WTC11 (cell line): ENCODE measurements at regions not wholly inside any gene's neighbourhood (a gene's known extent, or its start where the extent isn't known, plus 50 kb on each side); places are given as distances from the start of the nearest gene placed in this dataset.

Experiments used
- ATAC-seq: fragments of 200-7000 bp; cut with Tn5 transposase; 2 replicates; pipeline ENCODE4 v1.10.0; 2021; ENCODE audit warnings: mild to moderate bottlenecking, moderate library complexity
- CTCF ChIA-PET: fragments of 300-600 bp; sonication (Branson Sonifier 250); formaldehyde crosslinking; loops from one replicate; lab custom pipeline; 2021; ENCODE audit warnings: antibody characterized with exemption; lab: Charles Lee
- POLR2A ChIA-PET: fragments of 350-600 bp; sonication (Branson Sonifier 250); formaldehyde crosslinking; loops from one replicate; lab custom pipeline; 2021; ENCODE audit warnings: antibody characterized with exemption; lab: Charles Lee
- DNase-seq: peaks from one replicate; pipeline ENCODE4 v3.0.0; 2021; ENCODE audit warnings: low spot score
- H3K27ac Mint-ChIP-seq: 2 replicates; pipeline ENCODE4 v1.8.0; 2021; ENCODE audit warnings: mixed read lengths
- H3K27me3 Mint-ChIP-seq: 2 replicates; pipeline ENCODE4 v1.8.0; 2021; ENCODE audit warnings: low read depth, mild to moderate bottlenecking, moderate library complexity, mixed read lengths
- H3K36me3 Mint-ChIP-seq: 2 replicates; pipeline ENCODE4 v1.8.0; 2021; ENCODE audit warnings: mixed read lengths
- H3K4me1 Mint-ChIP-seq: 2 replicates; pipeline ENCODE4 v1.8.0; 2022; ENCODE audit warnings: mixed read lengths
- H3K4me3 Mint-ChIP-seq: 2 replicates; pipeline ENCODE4 v1.8.0; 2021; ENCODE audit warnings: mild to moderate bottlenecking, moderate library complexity, mixed read lengths
- H3K9me3 Mint-ChIP-seq: 2 replicates; pipeline ENCODE4 v1.8.0; 2021; ENCODE audit warnings: mixed read lengths
- FOXK1 ChIP-seq: sonication (generic); formaldehyde crosslinking; IDR thresholded peaks from 2 replicates; pipeline ENCODE4 v1.8.0; 2022; ENCODE audit warnings: mild to moderate bottlenecking, moderate library complexity, missing genetic modification reagents
- HMGA2 ChIP-seq: fragments of 250-450 bp; sonication (Bioruptor Pico); IDR thresholded peaks from 2 replicates; pipeline ENCODE4 v1.4.0; 2021; ENCODE audit warnings: mild to moderate bottlenecking, moderate library complexity
- KAT7 ChIP-seq: sonication (generic); formaldehyde crosslinking; IDR thresholded peaks from 2 replicates; pipeline ENCODE4 v1.8.1; 2023; ENCODE audit warnings: missing genetic modification reagents, mild to moderate bottlenecking, borderline replicate concordance
- NR3C1 ChIP-seq: sonication (generic); formaldehyde crosslinking; conservative IDR thresholded peaks from 2 replicates; pipeline ENCODE4 v1.8.1; 2023; ENCODE audit warnings: low read depth, mild to moderate bottlenecking, missing genetic modification reagents
- SMAD4 ChIP-seq: sonication (generic); formaldehyde crosslinking; IDR thresholded peaks from 2 replicates; pipeline ENCODE4 v1.8.0; 2022; ENCODE audit warnings: mild to moderate bottlenecking, missing genetic modification reagents
- ZNF219 ChIP-seq: sonication (generic); formaldehyde crosslinking; IDR thresholded peaks from 2 replicates; pipeline ENCODE4 v1.8.0; 2023; ENCODE audit warnings: missing genetic modification reagents, mild to moderate bottlenecking, borderline replicate concordance
- ZNF232 ChIP-seq: sonication (generic); formaldehyde crosslinking; IDR thresholded peaks from 2 replicates; pipeline ENCODE4 v1.8.0; 2022; ENCODE audit warnings: mild to moderate bottlenecking, missing genetic modification reagents
- ZNF317 ChIP-seq: sonication (generic); formaldehyde crosslinking; IDR thresholded peaks from 2 replicates; pipeline ENCODE4 v1.8.1; 2023; ENCODE audit warnings: low read depth, mild to moderate bottlenecking, moderate library complexity, missing genetic modification reagents, borderline replicate concordance
- TF ChIP-seq, protein P1 (sequence below): sonication (generic); formaldehyde crosslinking; IDR thresholded peaks from 2 replicates; pipeline ENCODE4 v1.8.0; 2023; ENCODE audit warnings: missing genetic modification reagents, mild to moderate bottlenecking, borderline replicate concordance
- TF ChIP-seq, protein P2 (sequence below): fragments of 250-450 bp; sonication (Bioruptor Pico); IDR thresholded peaks from 2 replicates; pipeline ENCODE4 v1.9.0; 2021; ENCODE audit warnings: mild to moderate bottlenecking
- TF ChIP-seq, protein P3 (sequence below): sonication (generic); formaldehyde crosslinking; IDR thresholded peaks from 2 replicates; pipeline ENCODE4 v1.8.0; 2022; ENCODE audit warnings: missing genetic modification reagents
- TF ChIP-seq, protein P4 (sequence below): sonication (generic); formaldehyde crosslinking; IDR thresholded peaks from 2 replicates; pipeline ENCODE4 v1.8.0; 2023; ENCODE audit warnings: mild to moderate bottlenecking, missing genetic modification reagents
- TF ChIP-seq, protein P5 (sequence below): sonication (generic); formaldehyde crosslinking; IDR thresholded peaks from 2 replicates; pipeline ENCODE4 v1.8.0; 2023; ENCODE audit warnings: missing genetic modification reagents

DNA sequence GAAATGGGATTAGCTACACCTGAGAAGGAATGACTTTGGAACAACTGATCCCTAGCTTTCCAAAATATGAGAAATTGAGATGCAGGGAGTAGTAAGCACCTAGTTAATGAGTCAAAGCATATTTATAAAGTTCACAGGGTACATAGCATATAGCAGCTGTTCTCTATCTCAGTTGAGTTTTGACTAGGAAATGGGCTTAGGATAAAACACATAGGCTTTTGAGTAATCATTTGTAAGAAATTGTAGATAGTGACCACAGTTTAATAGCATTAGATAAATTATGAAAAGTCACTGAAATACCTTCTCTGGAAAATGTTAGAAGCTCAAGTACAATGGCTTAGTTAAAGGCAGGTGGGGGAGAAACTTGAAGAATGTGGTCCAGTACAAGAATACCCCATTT is 444.7 kb upstream of the TNP1 start (continued):
- TF ChIP-seq, protein P1, sequence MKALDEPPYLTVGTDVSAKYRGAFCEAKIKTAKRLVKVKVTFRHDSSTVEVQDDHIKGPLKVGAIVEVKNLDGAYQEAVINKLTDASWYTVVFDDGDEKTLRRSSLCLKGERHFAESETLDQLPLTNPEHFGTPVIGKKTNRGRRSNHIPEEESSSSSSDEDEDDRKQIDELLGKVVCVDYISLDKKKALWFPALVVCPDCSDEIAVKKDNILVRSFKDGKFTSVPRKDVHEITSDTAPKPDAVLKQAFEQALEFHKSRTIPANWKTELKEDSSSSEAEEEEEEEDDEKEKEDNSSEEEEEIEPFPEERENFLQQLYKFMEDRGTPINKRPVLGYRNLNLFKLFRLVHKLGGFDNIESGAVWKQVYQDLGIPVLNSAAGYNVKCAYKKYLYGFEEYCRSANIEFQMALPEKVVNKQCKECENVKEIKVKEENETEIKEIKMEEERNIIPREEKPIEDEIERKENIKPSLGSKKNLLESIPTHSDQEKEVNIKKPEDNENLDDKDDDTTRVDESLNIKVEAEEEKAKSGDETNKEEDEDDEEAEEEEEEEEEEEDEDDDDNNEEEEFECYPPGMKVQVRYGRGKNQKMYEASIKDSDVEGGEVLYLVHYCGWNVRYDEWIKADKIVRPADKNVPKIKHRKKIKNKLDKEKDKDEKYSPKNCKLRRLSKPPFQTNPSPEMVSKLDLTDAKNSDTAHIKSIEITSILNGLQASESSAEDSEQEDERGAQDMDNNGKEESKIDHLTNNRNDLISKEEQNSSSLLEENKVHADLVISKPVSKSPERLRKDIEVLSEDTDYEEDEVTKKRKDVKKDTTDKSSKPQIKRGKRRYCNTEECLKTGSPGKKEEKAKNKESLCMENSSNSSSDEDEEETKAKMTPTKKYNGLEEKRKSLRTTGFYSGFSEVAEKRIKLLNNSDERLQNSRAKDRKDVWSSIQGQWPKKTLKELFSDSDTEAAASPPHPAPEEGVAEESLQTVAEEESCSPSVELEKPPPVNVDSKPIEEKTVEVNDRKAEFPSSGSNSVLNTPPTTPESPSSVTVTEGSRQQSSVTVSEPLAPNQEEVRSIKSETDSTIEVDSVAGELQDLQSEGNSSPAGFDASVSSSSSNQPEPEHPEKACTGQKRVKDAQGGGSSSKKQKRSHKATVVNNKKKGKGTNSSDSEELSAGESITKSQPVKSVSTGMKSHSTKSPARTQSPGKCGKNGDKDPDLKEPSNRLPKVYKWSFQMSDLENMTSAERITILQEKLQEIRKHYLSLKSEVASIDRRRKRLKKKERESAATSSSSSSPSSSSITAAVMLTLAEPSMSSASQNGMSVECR (CRISPR knock-in tag): no peak
- TF ChIP-seq ZNF232: no peak

DNA sequence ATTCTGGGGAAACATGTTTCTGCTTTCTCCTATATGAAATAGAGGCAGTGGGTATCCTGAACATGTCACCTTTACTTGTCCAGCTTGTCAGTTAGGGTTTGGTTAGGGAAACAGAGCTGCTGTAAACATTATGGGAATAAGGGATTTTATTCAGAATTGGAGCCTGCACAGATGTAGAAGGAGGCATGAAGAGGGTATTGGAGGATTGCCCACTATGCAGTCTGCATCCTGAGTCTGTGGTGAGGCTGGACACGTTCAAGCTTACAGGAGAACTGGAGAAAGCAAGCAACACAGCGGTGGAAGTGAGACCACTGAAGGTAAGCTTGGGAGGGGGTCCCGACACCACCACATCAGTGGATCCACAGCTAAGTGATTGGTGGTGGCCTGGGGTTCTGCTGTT is 443.0 kb upstream of the TNP1 start:
- Mint-ChIP-seq H3K36me3 (no peaks in the 10 kb centered on the region), H3K4me3 (no peak overlapping the region), H3K4me1 (peaks cover 7% of the 10 kb centered on the region), H3K9me3 (peaks cover 12% of the 10 kb centered on the region), H3K27me3 (peaks cover 24% of the 10 kb centered on the region), H3K27ac (no peak overlapping the region)
- TF ChIP-seq ZNF219 (CRISPR knock-in tag) (no peak), NR3C1 (CRISPR knock-in tag) (no peak), ZNF317 (CRISPR knock-in tag) (no peak), HMGA2 (no peak), SMAD4 (CRISPR knock-in tag) (no peak), KAT7 (CRISPR knock-in tag) (no peak), FOXK1 (no peak)
- TF ChIP-seq, protein P2, sequence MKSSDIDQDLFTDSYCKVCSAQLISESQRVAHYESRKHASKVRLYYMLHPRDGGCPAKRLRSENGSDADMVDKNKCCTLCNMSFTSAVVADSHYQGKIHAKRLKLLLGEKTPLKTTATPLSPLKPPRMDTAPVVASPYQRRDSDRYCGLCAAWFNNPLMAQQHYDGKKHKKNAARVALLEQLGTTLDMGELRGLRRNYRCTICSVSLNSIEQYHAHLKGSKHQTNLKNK (CRISPR knock-in tag): no peak
- TF ChIP-seq, protein P3, sequence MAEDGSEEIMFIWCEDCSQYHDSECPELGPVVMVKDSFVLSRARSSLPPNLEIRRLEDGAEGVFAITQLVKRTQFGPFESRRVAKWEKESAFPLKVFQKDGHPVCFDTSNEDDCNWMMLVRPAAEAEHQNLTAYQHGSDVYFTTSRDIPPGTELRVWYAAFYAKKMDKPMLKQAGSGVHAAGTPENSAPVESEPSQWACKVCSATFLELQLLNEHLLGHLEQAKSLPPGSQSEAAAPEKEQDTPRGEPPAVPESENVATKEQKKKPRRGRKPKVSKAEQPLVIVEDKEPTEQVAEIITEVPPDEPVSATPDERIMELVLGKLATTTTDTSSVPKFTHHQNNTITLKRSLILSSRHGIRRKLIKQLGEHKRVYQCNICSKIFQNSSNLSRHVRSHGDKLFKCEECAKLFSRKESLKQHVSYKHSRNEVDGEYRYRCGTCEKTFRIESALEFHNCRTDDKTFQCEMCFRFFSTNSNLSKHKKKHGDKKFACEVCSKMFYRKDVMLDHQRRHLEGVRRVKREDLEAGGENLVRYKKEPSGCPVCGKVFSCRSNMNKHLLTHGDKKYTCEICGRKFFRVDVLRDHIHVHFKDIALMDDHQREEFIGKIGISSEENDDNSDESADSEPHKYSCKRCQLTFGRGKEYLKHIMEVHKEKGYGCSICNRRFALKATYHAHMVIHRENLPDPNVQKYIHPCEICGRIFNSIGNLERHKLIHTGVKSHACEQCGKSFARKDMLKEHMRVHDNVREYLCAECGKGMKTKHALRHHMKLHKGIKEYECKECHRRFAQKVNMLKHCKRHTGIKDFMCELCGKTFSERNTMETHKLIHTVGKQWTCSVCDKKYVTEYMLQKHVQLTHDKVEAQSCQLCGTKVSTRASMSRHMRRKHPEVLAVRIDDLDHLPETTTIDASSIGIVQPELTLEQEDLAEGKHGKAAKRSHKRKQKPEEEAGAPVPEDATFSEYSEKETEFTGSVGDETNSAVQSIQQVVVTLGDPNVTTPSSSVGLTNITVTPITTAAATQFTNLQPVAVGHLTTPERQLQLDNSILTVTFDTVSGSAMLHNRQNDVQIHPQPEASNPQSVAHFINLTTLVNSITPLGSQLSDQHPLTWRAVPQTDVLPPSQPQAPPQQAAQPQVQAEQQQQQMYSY: no peak
- TF ChIP-seq, protein P4, sequence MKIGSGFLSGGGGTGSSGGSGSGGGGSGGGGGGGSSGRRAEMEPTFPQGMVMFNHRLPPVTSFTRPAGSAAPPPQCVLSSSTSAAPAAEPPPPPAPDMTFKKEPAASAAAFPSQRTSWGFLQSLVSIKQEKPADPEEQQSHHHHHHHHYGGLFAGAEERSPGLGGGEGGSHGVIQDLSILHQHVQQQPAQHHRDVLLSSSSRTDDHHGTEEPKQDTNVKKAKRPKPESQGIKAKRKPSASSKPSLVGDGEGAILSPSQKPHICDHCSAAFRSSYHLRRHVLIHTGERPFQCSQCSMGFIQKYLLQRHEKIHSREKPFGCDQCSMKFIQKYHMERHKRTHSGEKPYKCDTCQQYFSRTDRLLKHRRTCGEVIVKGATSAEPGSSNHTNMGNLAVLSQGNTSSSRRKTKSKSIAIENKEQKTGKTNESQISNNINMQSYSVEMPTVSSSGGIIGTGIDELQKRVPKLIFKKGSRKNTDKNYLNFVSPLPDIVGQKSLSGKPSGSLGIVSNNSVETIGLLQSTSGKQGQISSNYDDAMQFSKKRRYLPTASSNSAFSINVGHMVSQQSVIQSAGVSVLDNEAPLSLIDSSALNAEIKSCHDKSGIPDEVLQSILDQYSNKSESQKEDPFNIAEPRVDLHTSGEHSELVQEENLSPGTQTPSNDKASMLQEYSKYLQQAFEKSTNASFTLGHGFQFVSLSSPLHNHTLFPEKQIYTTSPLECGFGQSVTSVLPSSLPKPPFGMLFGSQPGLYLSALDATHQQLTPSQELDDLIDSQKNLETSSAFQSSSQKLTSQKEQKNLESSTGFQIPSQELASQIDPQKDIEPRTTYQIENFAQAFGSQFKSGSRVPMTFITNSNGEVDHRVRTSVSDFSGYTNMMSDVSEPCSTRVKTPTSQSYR (CRISPR knock-in tag): no peak
- TF ChIP-seq, protein P5, sequence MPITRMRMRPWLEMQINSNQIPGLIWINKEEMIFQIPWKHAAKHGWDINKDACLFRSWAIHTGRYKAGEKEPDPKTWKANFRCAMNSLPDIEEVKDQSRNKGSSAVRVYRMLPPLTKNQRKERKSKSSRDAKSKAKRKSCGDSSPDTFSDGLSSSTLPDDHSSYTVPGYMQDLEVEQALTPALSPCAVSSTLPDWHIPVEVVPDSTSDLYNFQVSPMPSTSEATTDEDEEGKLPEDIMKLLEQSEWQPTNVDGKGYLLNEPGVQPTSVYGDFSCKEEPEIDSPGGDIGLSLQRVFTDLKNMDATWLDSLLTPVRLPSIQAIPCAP: no peak
- DNase-seq: no peak
- CTCF ChIA-PET: no interaction called here
- no peak for ATAC-seq
- POLR2A ChIA-PET: no interaction called here
